ENCODE measurements at regions not wholly inside any gene's neighbourhood (a gene's known extent, or its start where the extent isn't known, plus 50 kb on each side); places are given as distances from the start of the nearest gene placed in this dataset.

- DNase-seq (ENCODE audit: low spot score), result no peak
- TF ChIP-seq, protein P1, sequence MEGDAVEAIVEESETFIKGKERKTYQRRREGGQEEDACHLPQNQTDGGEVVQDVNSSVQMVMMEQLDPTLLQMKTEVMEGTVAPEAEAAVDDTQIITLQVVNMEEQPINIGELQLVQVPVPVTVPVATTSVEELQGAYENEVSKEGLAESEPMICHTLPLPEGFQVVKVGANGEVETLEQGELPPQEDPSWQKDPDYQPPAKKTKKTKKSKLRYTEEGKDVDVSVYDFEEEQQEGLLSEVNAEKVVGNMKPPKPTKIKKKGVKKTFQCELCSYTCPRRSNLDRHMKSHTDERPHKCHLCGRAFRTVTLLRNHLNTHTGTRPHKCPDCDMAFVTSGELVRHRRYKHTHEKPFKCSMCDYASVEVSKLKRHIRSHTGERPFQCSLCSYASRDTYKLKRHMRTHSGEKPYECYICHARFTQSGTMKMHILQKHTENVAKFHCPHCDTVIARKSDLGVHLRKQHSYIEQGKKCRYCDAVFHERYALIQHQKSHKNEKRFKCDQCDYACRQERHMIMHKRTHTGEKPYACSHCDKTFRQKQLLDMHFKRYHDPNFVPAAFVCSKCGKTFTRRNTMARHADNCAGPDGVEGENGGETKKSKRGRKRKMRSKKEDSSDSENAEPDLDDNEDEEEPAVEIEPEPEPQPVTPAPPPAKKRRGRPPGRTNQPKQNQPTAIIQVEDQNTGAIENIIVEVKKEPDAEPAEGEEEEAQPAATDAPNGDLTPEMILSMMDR (IDR thresholded peaks at IDR 0.05), result no peak
- ATAC-seq (ENCODE audit: low FRiP score), result no peak
Observed at GRCh38 chr12:88753707-88754106, 173.4 kb upstream of the KITLG start.

GRCh38 chr12:88753066-88753465 is 172.8 kb upstream of the KITLG start:
- DNase-seq (ENCODE audit: low spot score), result no peak
- ATAC-seq (ENCODE audit: low FRiP score), result no peak
- TF ChIP-seq, protein P1 (IDR thresholded peaks at IDR 0.05), result no peak

DNA sequence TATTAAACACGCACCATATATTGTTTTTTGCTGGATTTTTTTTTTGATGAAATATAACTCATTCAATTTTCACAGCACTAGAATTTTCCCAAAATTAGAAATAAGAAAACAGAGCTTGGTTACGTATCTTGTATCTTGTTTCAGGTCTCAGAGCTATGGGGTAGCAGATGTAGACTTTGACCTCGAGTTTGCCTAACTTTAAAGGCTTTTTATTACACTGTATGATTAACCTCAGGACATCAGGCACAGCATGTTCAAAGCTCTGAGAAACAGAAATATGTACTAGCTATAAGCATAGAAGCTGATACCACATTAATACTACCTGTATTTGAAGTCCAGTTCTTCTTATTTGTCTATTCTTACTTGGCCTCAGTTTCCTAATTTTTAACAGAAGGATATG is 171.9 kb upstream of the KITLG start:
- TF ChIP-seq, protein P1 (IDR thresholded peaks at IDR 0.05), result no peak
- no peak for ATAC-seq (ENCODE audit: low FRiP score)
- DNase-seq (ENCODE audit: low spot score), result no peak

GRCh38 chr12:88750867-88751543 is 170.7 kb upstream of the KITLG start:
- no peak for ATAC-seq (ENCODE audit: low FRiP score)
- TF ChIP-seq, protein P1 (IDR thresholded peaks at IDR 0.05), result no peak

DNA sequence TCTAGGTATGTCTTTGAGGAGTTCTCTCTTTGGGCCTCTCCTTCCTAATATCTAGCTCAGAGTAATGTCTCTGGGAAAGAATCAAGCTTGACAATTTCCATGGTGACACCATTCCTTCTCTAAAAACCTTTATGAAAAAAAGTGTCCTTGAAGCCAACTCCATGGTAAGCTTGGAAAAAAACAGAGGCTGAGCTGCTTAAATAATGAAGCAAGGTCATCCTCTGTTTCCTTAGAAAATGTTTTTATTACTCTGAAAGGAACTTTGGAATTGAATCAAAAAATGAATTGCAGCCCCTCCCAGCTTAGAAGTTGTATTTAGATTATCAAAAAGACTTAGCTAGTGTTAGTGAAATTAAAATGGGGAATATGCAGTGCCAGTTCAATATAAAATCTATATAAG is 166.1 kb upstream of the KITLG start:
- no peak for DNase-seq (ENCODE audit: low spot score)
- no peak for ATAC-seq (ENCODE audit: low FRiP score)
- TF ChIP-seq, protein P1 (IDR thresholded peaks at IDR 0.05), result no peak

More at GRCh38 chr12:88750867-88751543, 170.7 kb upstream of the KITLG start:
- no peak for DNase-seq (ENCODE audit: low spot score)

DNA sequence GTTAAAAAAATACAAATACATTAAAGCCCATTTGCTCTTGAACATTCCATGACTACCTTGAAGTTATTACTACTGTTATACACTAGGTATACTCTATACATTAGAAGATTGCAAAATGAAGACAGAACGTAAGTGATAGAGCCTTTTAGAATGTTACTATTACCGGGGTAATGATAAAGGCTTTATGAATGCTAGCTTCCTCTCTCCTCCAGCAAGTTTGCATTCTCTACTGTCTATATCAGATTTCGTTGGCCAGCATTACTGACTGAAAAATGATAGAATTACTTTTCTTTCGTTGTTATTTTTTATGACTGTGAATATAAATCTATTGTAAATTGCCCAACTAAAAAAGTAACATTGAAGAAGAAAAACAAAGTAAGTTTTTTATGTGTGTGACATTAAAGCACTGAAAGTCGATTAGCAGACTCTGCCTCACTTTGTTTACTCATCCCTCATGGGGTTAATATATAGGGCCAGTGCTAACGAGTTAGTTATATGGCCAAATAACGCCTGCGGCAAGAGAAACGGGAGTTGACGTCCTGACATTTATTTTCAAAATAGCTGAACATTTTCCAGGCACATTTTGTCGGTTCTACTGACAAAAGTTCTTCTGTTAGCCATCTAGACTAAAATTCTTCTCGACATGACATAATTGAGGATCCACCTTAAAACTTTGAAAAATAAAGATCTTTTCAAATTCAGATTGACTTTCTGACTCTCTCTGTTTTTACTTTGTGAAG is 163.8 kb upstream of the KITLG start:
- TF ChIP-seq, protein P1 (IDR thresholded peaks at IDR 0.05), result no peak
- DNase-seq (ENCODE audit: low spot score), result no peak
- ATAC-seq (ENCODE audit: low FRiP score), result no peak
